Body of pancreas (tissue), 4 donors: ENCODE measurements at regions not wholly inside any gene's neighbourhood (a gene's known extent, or its start where the extent isn't known, plus 50 kb on each side); places are given as distances from the start of the nearest gene placed in this dataset.

Experiments
- ATAC-seq: fragments of 150-250 bp; one replicate; pipeline ENCODE4 v1.9.1; 2016
- DNase-seq, 4 donors: peaks; one replicate each; pipeline ENCODE4 v3.0.0-alpha.2; 2019
- H3K27ac ChIP-seq, 4 donors: fragments of 200-600 bp; sonication (generic); 1 replicate in 3 of 4; 2 replicates in 1 of 4; pipeline versions ENCODE4 v1.5.1 to v1.6.1; 2016 to 2019; ENCODE audit warnings: mild to moderate bottlenecking in 1 of 4, mixed read lengths in 1 of 4, moderate library complexity in 1 of 4
- H3K27me3 ChIP-seq, 2 donors: fragments of 200-600 bp; sonication (generic); one replicate each; pipeline ENCODE4 v1.6.0; 2016; ENCODE audit warnings: mild to moderate bottlenecking in 1 of 2
- H3K36me3 ChIP-seq, 2 donors: fragments of 200-600 bp; sonication (generic); replicated peaks in 1 of 2; 2 replicates each; pipeline ENCODE4 v1.5.1; 2016; ENCODE audit warnings: low read depth in 2 of 2; ENCODE audit not compliant: insufficient read depth in 1 of 2
- H3K4me1 ChIP-seq: fragments of 200-600 bp; sonication (generic); one replicate; pipeline ENCODE4 v1.6.0; 2016
- H3K4me3 ChIP-seq, 2 donors: fragments of 200-600 bp; sonication (generic); 1 replicate in 1 of 2; 2 replicates in 1 of 2; pipeline ENCODE4 v1.5.1; 2016 to 2019
- H3K9me3 ChIP-seq, 3 donors: fragments of 200-600 bp; sonication (generic); 1 replicate in 2 of 3; 2 replicates in 1 of 3; pipeline ENCODE4 v1.5.1; 2016
- POLR2A ChIP-seq, 3 donors: fragments of 450-650 bp; IDR thresholded peaks; one replicate each; pipeline ENCODE4 v1.6.1; 2016; ENCODE audit warnings: antibody characterized with exemption in 3 of 3, mild to moderate bottlenecking in 2 of 3
- WGBS, 2 donors: methylation state at CpG; one replicate each; pipeline ENCODE4 v1.1.5; 2017; 5-methylcytosine and 5-hydroxymethylcytosine counted together
- intact Hi-C: fragments of 100-400 bp; cut with DNase I; formaldehyde crosslinking; loops from one replicate; pipeline ENCODE4 v1.15.1; 2023
- TF ChIP-seq, protein P1 (sequence below), 7 experiments: fragments of 450-650 bp in 4 of 7; fragments of 200-600 bp in 3 of 7; sonication (generic) in 3 of 7; IDR thresholded peaks; one replicate each; pipeline ENCODE4 v1.5.1; 2016 to 2019; ENCODE audit warnings: antibody characterized with exemption in 7 of 7

DNA sequence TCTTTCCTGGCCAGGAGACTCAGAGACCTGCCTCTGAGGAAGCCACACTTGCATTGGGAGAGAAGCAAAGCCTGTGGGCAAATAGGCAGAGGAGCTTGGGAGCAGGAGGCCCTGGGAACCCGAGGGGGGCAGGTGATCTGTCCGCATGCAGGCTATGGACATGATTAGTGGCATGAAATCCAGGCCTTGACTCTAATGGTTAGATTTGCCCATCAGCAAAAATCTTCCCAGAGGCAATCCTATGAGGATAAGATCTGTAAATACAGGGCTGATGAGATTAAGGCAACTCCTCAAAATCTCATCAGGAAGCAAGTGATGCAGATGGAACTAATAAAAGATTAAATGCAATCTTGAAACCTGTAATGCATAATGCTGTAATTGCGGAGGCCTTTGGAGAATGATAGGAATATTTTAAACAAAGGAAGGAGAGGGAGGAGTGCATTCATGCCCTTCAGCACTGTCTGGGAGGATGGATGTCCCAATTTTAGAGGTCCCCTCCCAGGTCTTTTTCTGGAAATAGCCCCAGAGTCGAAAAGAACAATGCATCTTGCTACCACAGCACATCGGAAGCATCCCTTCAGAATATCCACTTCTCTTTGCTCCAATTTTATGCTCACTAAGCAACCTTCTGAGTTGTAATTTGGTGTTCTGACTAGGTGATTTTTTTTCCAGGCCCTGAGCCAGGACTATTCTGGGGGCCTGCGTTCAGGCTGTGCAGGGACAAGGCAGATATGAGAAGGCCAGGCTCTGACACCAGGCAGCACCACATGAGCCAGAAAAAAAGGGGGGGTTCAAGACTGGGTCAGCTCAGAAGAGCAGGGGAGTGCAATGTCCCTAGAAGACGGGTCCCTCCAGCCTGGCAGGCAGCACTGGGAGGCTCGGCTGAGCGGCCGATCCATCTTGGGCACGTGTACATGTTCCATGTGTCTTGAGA, 66.5 kb downstream of the MED10 start:
- no peak overlapping the region for H3K4me3 ChIP-seq
- H3K27me3 ChIP-seq, result no peaks in the 10 kb centered on the region
- no peak for ATAC-seq
- H3K27ac ChIP-seq, result no peak overlapping the region
- WGBS, 2 donors, result 72 to 88% methylated on average over 11 of the region's 11 CpGs
- TF ChIP-seq, protein P1, sequence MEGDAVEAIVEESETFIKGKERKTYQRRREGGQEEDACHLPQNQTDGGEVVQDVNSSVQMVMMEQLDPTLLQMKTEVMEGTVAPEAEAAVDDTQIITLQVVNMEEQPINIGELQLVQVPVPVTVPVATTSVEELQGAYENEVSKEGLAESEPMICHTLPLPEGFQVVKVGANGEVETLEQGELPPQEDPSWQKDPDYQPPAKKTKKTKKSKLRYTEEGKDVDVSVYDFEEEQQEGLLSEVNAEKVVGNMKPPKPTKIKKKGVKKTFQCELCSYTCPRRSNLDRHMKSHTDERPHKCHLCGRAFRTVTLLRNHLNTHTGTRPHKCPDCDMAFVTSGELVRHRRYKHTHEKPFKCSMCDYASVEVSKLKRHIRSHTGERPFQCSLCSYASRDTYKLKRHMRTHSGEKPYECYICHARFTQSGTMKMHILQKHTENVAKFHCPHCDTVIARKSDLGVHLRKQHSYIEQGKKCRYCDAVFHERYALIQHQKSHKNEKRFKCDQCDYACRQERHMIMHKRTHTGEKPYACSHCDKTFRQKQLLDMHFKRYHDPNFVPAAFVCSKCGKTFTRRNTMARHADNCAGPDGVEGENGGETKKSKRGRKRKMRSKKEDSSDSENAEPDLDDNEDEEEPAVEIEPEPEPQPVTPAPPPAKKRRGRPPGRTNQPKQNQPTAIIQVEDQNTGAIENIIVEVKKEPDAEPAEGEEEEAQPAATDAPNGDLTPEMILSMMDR (IDR thresholded peaks at IDR 0.05), result no peak
- intact Hi-C loops, result no loop called here
- DNase-seq, result no peak
- H3K9me3 ChIP-seq, result no peaks in the 10 kb centered on the region
- H3K4me1 ChIP-seq, result peaks cover 2% of the 10 kb centered on the region
- H3K36me3 ChIP-seq, result no peaks in the 10 kb centered on the region

DNA sequence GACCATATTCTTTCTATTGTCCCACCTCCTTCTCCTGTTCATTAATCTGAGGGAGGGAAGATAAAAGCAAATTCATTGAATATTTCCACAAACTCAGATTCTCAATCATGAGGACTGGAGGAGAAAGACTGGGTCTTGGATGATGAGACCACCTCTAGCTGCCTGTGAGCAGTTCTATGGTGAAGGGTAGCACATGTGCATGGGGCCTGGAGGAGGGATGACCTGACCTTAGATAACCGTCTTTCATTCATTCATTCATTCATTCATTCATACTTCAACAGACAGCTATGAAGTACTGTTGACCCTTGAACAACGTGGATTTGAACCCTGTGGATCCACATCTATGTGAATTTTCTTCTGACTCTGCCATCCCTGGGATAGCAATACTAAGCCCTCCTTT, 68.4 kb downstream of the MED10 start:
- WGBS, 2 donors, result 27 to 45% methylated on average over 2 of the region's 2 CpGs
- Histone ChIP-seq H3K27me3 (no peaks in the 10 kb centered on the region), H3K27ac (no peak overlapping the region), H3K4me1 (peaks cover 6% of the 10 kb centered on the region), H3K36me3 (no peaks in the 10 kb centered on the region), H3K4me3 (no peak overlapping the region), H3K9me3 (no peaks in the 10 kb centered on the region)
- no peak for ATAC-seq
- intact Hi-C loops, result no loop called here
- no peak for DNase-seq
- TF ChIP-seq, protein P1 (IDR thresholded peaks at IDR 0.05), result no peak
- no peak for TF ChIP-seq POLR2A (IDR thresholded peaks at IDR 0.05)

DNA sequence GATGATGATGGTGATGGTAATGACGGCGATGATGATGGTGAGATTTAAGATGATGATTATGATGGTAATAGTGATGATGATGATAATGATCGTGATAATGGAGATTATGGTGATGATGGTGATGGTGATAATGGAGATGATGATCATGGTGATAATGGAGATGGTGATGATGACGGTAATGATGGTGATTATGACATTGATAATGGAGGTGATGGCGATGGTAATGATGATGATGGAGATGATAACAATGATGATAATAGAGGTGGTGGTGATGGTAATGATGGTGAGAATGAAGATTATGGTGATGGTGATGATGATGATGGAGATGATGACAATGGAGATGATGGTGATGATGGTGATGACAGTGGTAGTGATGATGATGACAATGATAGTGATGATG, 69.7 kb downstream of the MED10 start:
- Histone ChIP-seq H3K27ac (no peak overlapping the region), H3K36me3 (no peaks in the 10 kb centered on the region), H3K4me1 (peaks cover 6% of the 10 kb centered on the region), H3K4me3 (no peak overlapping the region), H3K27me3 (no peaks in the 10 kb centered on the region), H3K9me3 (no peaks in the 10 kb centered on the region)
- intact Hi-C loops, result no loop called here
- DNase-seq, result no peak
- WGBS, 2 donors, result 70 to 85% methylated on average over 5 of the region's 5 CpGs
- TF ChIP-seq, protein P1 (IDR thresholded peaks at IDR 0.05), result no peak
- no peak for TF ChIP-seq POLR2A (IDR thresholded peaks at IDR 0.05)
- ATAC-seq, result no peak

DNA sequence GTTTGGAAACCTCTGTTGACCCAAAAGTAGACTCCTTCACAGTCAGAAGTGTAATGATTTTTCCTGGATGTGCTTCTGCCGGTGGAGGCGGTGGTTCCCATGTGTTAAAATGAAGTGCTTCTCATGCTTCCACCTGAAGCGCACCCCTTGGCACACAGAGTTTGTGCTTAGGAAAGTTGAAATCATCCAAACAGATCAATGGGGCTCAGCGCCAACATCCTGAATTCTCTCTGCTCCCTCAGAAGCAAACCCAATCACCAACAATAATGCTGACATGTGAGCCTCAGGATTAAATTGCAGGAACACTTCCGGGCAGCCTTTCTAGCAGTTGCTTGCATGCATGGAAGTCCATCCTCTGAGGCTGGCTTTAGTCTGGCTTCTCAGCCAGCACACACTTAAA, 71.0 kb downstream of the MED10 start:
- intact Hi-C loops, result no loop called here
- TF ChIP-seq POLR2A (IDR thresholded peaks at IDR 0.05), result no peak
- TF ChIP-seq, protein P1 (IDR thresholded peaks at IDR 0.05), result no peak

DNA sequence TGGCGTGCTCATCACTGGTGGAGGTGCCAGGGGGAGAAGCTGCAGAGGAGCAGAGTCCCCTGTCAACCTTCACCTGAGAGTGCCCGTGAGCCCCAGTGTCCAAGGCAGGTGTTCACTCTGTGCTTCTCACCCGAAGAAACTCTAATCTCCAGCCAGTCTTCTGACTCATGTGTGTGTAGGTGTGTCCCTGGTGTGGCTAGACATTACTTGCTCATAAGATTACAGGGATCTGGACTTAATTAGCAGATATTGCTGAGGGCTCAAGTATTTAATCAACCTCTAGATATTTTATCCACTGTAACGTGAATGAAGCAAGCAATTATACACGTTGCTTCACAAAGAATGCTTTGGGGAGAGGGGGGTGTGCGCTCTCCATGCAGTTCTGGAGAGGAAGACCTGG, 72.5 kb downstream of the MED10 start:
- 57 to 65% methylated on average over 6 of the region's 6 CpGs for WGBS, 2 donors
- Histone ChIP-seq H3K27me3 (no peaks in the 10 kb centered on the region), H3K36me3 (no peaks in the 10 kb centered on the region), H3K27ac (no peak overlapping the region), H3K9me3 (no peaks in the 10 kb centered on the region), H3K4me3 (no peak overlapping the region), H3K4me1 (peaks cover 6% of the 10 kb centered on the region)
- ATAC-seq (no peak), DNase-seq (no peak)
- TF ChIP-seq, protein P1 (IDR thresholded peaks at IDR 0.05), result no peak
- no peak for TF ChIP-seq POLR2A (IDR thresholded peaks at IDR 0.05)
- intact Hi-C loops, result no loop called here

More for the DNA sequence above, 71.0 kb downstream of the MED10 start:
- H3K4me1 ChIP-seq, result peaks cover 6% of the 10 kb centered on the region
- no peaks in the 10 kb centered on the region for H3K9me3 ChIP-seq
- ATAC-seq (peak; percentile 62), DNase-seq (peak; percentile 36 to 55 (median 46))
- 28 to 33% methylated on average over 5 of the region's 5 CpGs for WGBS, 2 donors
- H3K27me3 ChIP-seq, result no peaks in the 10 kb centered on the region
- H3K4me3 ChIP-seq, result no peak overlapping the region
- H3K36me3 ChIP-seq, result no peaks in the 10 kb centered on the region
- no peak overlapping the region for H3K27ac ChIP-seq
